Thoracic aorta (tissue), 2 donors: ENCODE measurements at regions not wholly inside any gene's neighbourhood (a gene's known extent, or its start where the extent isn't known, plus 50 kb on each side); places are given as distances from the start of the nearest gene placed in this dataset.

Experiments
- ATAC-seq: fragments of 150-250 bp; one replicate; pipeline ENCODE4 v1.8.0; 2017; ENCODE audit warnings: low read depth; ENCODE audit not compliant: insufficient number of reproducible peaks, low FRiP score
- DNase-seq: peaks from one replicate; pipeline ENCODE4 v3.0.0-alpha.2; 2020; ENCODE audit warnings: low spot score
- H3K27ac ChIP-seq, 2 donors: fragments of 200-600 bp; sonication (generic); 1 replicate in 1 of 2; 2 replicates in 1 of 2; pipeline ENCODE4 v1.5.1; 2016; ENCODE audit warnings: mild to moderate bottlenecking in 2 of 2, moderate library complexity in 2 of 2
- H3K27me3 ChIP-seq: fragments of 200-600 bp; sonication (generic); replicated peaks from 2 replicates; pipeline ENCODE4 v1.6.0; 2016; ENCODE audit warnings: mild to moderate bottlenecking; ENCODE audit not compliant: insufficient read depth
- H3K36me3 ChIP-seq: fragments of 200-600 bp; sonication (generic); one replicate; pipeline ENCODE4 v1.5.1; 2016
- H3K4me1 ChIP-seq, 2 donors: fragments of 200-600 bp; sonication (generic); 1 replicate in 1 of 2; 2 replicates in 1 of 2; pipeline versions ENCODE4 v1.5.1 to v1.6.0; 2016; ENCODE audit warnings: low read depth in 2 of 2, mild to moderate bottlenecking in 1 of 2; ENCODE audit not compliant: control insufficient read depth in 1 of 2
- H3K4me3 ChIP-seq: fragments of 200-600 bp; sonication (generic); 2 replicates; pipeline ENCODE4 v1.5.1; 2016; ENCODE audit warnings: mild to moderate bottlenecking
- H3K9me3 ChIP-seq: fragments of 200-600 bp; sonication (generic); 2 replicates; pipeline ENCODE4 v1.5.1; 2016
- TF ChIP-seq, protein P1 (sequence below): fragments of 200-600 bp; sonication (generic); IDR thresholded peaks from one replicate; pipeline ENCODE4 v1.5.1; 2019; ENCODE audit warnings: antibody characterized with exemption

GRCh38 chr7:142357953-142358520 lies 100.2 kb upstream of the PRSS58 start:
- ATAC-seq, result no peak
- DNase-seq, result no peak
- no peaks in the 10 kb centered on the region for H3K4me1 ChIP-seq
- H3K27ac ChIP-seq, result no peak overlapping the region
- no peaks in the 10 kb centered on the region for H3K27me3 ChIP-seq
- H3K9me3 ChIP-seq, result no peaks in the 10 kb centered on the region
- no peaks in the 10 kb centered on the region for H3K36me3 ChIP-seq
- TF ChIP-seq, protein P1, sequence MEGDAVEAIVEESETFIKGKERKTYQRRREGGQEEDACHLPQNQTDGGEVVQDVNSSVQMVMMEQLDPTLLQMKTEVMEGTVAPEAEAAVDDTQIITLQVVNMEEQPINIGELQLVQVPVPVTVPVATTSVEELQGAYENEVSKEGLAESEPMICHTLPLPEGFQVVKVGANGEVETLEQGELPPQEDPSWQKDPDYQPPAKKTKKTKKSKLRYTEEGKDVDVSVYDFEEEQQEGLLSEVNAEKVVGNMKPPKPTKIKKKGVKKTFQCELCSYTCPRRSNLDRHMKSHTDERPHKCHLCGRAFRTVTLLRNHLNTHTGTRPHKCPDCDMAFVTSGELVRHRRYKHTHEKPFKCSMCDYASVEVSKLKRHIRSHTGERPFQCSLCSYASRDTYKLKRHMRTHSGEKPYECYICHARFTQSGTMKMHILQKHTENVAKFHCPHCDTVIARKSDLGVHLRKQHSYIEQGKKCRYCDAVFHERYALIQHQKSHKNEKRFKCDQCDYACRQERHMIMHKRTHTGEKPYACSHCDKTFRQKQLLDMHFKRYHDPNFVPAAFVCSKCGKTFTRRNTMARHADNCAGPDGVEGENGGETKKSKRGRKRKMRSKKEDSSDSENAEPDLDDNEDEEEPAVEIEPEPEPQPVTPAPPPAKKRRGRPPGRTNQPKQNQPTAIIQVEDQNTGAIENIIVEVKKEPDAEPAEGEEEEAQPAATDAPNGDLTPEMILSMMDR, result peak; percentile 31
- no peak overlapping the region for H3K4me3 ChIP-seq

GRCh38 chr7:142356166-142356565 lies 98.3 kb upstream of the PRSS58 start:
- no peak for ATAC-seq
- Histone ChIP-seq H3K4me3 (no peak overlapping the region), H3K9me3 (no peaks in the 10 kb centered on the region), H3K4me1 (no peaks in the 10 kb centered on the region), H3K27me3 (no peaks in the 10 kb centered on the region), H3K27ac (no peak overlapping the region), H3K36me3 (no peaks in the 10 kb centered on the region)
- no peak for DNase-seq
- TF ChIP-seq, protein P1, result no peak

GRCh38 chr7:142355328-142355727 lies 97.5 kb upstream of the PRSS58 start:
- Histone ChIP-seq H3K27me3 (no peaks in the 10 kb centered on the region), H3K27ac (no peak overlapping the region), H3K4me3 (no peak overlapping the region), H3K4me1 (no peaks in the 10 kb centered on the region), H3K36me3 (no peaks in the 10 kb centered on the region), H3K9me3 (no peaks in the 10 kb centered on the region)
- ATAC-seq, result no peak
- no peak for DNase-seq
- TF ChIP-seq, protein P1, result no peak

DNA sequence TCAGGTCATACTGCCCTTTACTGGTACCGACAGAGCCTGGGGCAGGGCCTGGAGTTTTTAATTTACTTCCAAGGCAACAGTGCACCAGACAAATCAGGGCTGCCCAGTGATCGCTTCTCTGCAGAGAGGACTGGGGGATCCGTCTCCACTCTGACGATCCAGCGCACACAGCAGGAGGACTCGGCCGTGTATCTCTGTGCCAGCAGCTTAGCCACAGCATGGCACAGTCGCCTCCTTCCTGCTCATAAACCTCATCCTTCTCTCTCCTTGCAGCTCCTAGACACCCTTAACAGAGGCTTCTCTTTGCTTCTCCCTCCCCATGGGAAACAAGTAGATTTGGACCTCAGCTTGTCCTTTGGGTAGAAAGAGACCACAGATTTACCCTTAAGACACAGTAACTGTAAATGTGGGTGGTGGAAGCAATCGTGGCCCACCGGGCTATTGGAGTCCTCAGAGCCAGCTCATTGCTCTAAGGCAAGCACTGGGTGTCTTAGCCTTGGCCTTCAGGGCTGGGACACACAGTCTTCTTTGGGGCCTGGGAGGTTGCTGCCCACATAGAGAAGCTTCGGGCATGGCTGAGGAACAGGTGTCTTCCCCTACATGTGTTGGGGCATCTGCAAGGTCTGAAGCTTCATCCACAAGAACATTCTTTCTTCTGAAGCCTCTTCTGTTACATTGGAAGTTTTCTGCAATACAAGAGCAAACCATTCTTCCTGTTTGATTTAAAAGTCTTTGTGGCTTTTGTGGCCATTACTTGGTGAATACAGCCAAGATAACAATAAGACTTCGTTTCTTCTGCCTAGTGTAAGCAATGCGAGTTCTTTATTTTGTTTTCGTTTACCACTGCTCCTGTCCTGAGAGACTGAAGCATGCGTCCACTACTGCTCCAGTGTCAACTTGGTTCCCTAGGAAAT lies 95.5 kb upstream of the PRSS58 start:
- Histone ChIP-seq H3K36me3 (no peaks in the 10 kb centered on the region), H3K4me1 (no peaks in the 10 kb centered on the region), H3K27me3 (no peaks in the 10 kb centered on the region), H3K27ac (no peak overlapping the region), H3K9me3 (no peaks in the 10 kb centered on the region), H3K4me3 (no peak overlapping the region)
- TF ChIP-seq, protein P1, result no peak
- no peak for DNase-seq
- no peak for ATAC-seq

GRCh38 chr7:142352543-142352942 lies 94.7 kb upstream of the PRSS58 start:
- Histone ChIP-seq H3K9me3 (no peaks in the 10 kb centered on the region), H3K4me1 (no peaks in the 10 kb centered on the region), H3K4me3 (no peak overlapping the region), H3K36me3 (no peaks in the 10 kb centered on the region), H3K27ac (no peak overlapping the region), H3K27me3 (no peaks in the 10 kb centered on the region)
- TF ChIP-seq, protein P1, result no peak
- ATAC-seq (no peak), DNase-seq (no peak)
